ENCODE measurements at regions not wholly inside any gene's neighbourhood (a gene's known extent, or its start where the extent isn't known, plus 50 kb on each side); places are given as distances from the start of the nearest gene placed in this dataset.

DNA sequence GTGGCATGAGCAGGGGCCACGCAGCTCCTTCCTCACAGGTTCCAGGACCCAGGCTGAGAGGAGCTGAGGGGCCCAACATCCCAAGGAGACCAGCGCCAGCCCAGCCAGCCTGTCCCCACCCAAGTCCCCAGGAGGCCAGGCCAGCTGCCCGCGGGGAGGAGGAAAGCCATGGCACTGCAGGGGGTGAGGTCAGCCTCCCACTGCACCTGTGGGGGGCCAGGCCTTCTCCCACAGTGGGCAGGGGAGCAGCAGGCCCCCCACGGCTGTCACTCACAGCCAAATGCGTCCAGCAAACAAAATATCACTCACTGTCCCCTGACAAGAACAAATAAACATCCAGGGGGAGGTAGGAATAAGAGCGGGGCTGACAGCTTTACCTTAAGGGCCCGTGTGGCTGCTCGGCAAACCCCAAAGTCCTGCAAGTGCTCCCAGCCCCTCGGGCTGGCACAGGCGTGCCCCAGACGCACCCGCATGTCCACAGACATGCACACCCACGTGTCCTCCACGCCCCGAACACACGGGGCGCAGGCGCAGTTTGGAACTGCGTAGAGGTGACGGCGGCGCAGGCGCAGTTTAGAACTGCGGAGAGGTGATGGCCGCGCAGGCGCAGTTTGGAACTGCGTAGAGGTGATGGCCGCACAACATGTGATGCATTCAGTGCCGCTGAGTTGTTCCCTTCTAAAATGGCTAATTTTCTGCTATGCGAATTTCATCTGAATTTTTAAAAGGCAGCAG is 291.1 kb downstream of the FOXL1 start:
- H3K27me3 ChIP-seq (ENCODE audit: insufficient read depth, low read length), result no peaks in the 10 kb centered on the region
- no peaks in the 10 kb centered on the region for H3K4me1 ChIP-seq (ENCODE audit: insufficient read depth, low read length)
- H3K4me3 ChIP-seq (ENCODE audit: low read length), result no peak overlapping the region
- no peaks in the 10 kb centered on the region for H3K36me3 ChIP-seq (ENCODE audit: insufficient read depth, low read depth, low read length)
- H3K27ac ChIP-seq (ENCODE audit: low read length), result no peak overlapping the region
- H3K9me3 ChIP-seq (ENCODE audit: insufficient read depth, low read depth, low read length), result no peaks in the 10 kb centered on the region
- H3K9ac ChIP-seq (ENCODE audit: low read depth, low read length), result no peak overlapping the region

DNA sequence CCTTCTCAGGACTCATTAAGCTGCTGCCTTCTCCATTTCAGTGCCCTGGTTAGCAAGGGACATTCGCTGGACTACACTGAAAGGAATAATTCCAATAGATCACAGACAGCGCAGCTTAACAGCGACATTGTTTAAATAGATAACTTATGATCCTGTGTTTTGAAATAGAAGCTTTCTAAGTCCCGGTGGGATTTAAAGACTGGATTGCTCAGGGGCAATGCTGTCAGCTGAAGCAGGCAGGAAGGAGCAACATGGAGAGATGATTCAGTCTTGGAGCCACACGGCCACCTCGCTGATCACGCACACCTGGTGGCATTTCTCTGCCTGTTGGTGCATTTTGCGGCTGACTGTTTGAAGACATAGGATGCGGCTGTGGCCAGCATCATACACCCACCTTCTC is 292.0 kb downstream of the FOXL1 start:
- no peaks in the 10 kb centered on the region for H3K27me3 ChIP-seq (ENCODE audit: insufficient read depth, low read length)
- H3K27ac ChIP-seq (ENCODE audit: low read length), result no peak overlapping the region
- H3K9ac ChIP-seq (ENCODE audit: low read depth, low read length), result no peak overlapping the region
- no peak overlapping the region for H3K4me3 ChIP-seq (ENCODE audit: low read length)
- no peaks in the 10 kb centered on the region for H3K4me1 ChIP-seq (ENCODE audit: insufficient read depth, low read length)
- H3K36me3 ChIP-seq (ENCODE audit: insufficient read depth, low read depth, low read length), result no peaks in the 10 kb centered on the region
- H3K9me3 ChIP-seq (ENCODE audit: insufficient read depth, low read depth, low read length), result no peaks in the 10 kb centered on the region

- Histone ChIP-seq H3K4me1 (ENCODE audit: insufficient read depth, low read length) (no peaks in the 10 kb centered on the region), H3K27me3 (ENCODE audit: insufficient read depth, low read length) (no peaks in the 10 kb centered on the region), H3K27ac (ENCODE audit: low read length) (no peak overlapping the region), H3K9ac (ENCODE audit: low read depth, low read length) (no peak overlapping the region), H3K36me3 (ENCODE audit: insufficient read depth, low read depth, low read length) (no peaks in the 10 kb centered on the region), H3K4me3 (ENCODE audit: low read length) (no peak overlapping the region), H3K9me3 (ENCODE audit: insufficient read depth, low read depth, low read length) (no peaks in the 10 kb centered on the region)
These were observed 293.8 kb downstream of the FOXL1 start for GRCh38 chr16:86872131-86872530.

- no peaks in the 10 kb centered on the region for H3K4me1 ChIP-seq (ENCODE audit: insufficient read depth, low read length)
- no peak overlapping the region for H3K9ac ChIP-seq (ENCODE audit: low read depth, low read length)
- no peaks in the 10 kb centered on the region for H3K9me3 ChIP-seq (ENCODE audit: insufficient read depth, low read depth, low read length)
- H3K4me3 ChIP-seq (ENCODE audit: low read length), result no peak overlapping the region
- H3K27ac ChIP-seq (ENCODE audit: low read length), result no peak overlapping the region
- H3K36me3 ChIP-seq (ENCODE audit: insufficient read depth, low read depth, low read length), result no peaks in the 10 kb centered on the region
- no peaks in the 10 kb centered on the region for H3K27me3 ChIP-seq (ENCODE audit: insufficient read depth, low read length)
These were observed 294.5 kb downstream of the FOXL1 start for GRCh38 chr16:86872833-86873232.

- no peak overlapping the region for H3K27ac ChIP-seq (ENCODE audit: low read length)
- H3K4me3 ChIP-seq (ENCODE audit: low read length), result no peak overlapping the region
- H3K9ac ChIP-seq (ENCODE audit: low read depth, low read length), result no peak overlapping the region
- no peaks in the 10 kb centered on the region for H3K27me3 ChIP-seq (ENCODE audit: insufficient read depth, low read length)
- no peaks in the 10 kb centered on the region for H3K4me1 ChIP-seq (ENCODE audit: insufficient read depth, low read length)
- H3K36me3 ChIP-seq (ENCODE audit: insufficient read depth, low read depth, low read length), result no peaks in the 10 kb centered on the region
- H3K9me3 ChIP-seq (ENCODE audit: insufficient read depth, low read depth, low read length), result no peaks in the 10 kb centered on the region
These were observed 295.8 kb downstream of the FOXL1 start for GRCh38 chr16:86874141-86874540.

- Histone ChIP-seq H3K27me3 (ENCODE audit: insufficient read depth, low read length) (no peaks in the 10 kb centered on the region), H3K9ac (ENCODE audit: low read depth, low read length) (no peak overlapping the region), H3K4me1 (ENCODE audit: insufficient read depth, low read length) (no peaks in the 10 kb centered on the region), H3K4me3 (ENCODE audit: low read length) (no peak overlapping the region), H3K27ac (ENCODE audit: low read length) (no peak overlapping the region), H3K9me3 (ENCODE audit: insufficient read depth, low read depth, low read length) (no peaks in the 10 kb centered on the region), H3K36me3 (ENCODE audit: insufficient read depth, low read depth, low read length) (no peaks in the 10 kb centered on the region)
These were observed 298.1 kb downstream of the FOXL1 start for GRCh38 chr16:86876499-86876898.

GRCh38 chr16:86877108-86877507 is 298.8 kb downstream of the FOXL1 start:
- H3K4me3 ChIP-seq (ENCODE audit: low read length), result no peak overlapping the region
- no peak overlapping the region for H3K27ac ChIP-seq (ENCODE audit: low read length)
- H3K4me1 ChIP-seq (ENCODE audit: insufficient read depth, low read length), result no peaks in the 10 kb centered on the region
- no peaks in the 10 kb centered on the region for H3K27me3 ChIP-seq (ENCODE audit: insufficient read depth, low read length)
- H3K36me3 ChIP-seq (ENCODE audit: insufficient read depth, low read depth, low read length), result no peaks in the 10 kb centered on the region
- H3K9ac ChIP-seq (ENCODE audit: low read depth, low read length), result no peak overlapping the region
- no peaks in the 10 kb centered on the region for H3K9me3 ChIP-seq (ENCODE audit: insufficient read depth, low read depth, low read length)

GRCh38 chr16:86877835-86878234 is 299.5 kb downstream of the FOXL1 start:
- no peaks in the 10 kb centered on the region for H3K9me3 ChIP-seq (ENCODE audit: insufficient read depth, low read depth, low read length)
- H3K27ac ChIP-seq (ENCODE audit: low read length), result no peak overlapping the region

GRCh38 chr16:86878236-86879080 is 300.1 kb downstream of the FOXL1 start:
- H3K27me3 ChIP-seq (ENCODE audit: insufficient read depth, low read length), result no peaks in the 10 kb centered on the region
- H3K27ac ChIP-seq (ENCODE audit: low read length), result no peak overlapping the region
- no peaks in the 10 kb centered on the region for H3K36me3 ChIP-seq (ENCODE audit: insufficient read depth, low read depth, low read length)
- H3K9ac ChIP-seq (ENCODE audit: low read depth, low read length), result no peak overlapping the region
- H3K4me3 ChIP-seq (ENCODE audit: low read length), result no peak overlapping the region
- H3K4me1 ChIP-seq (ENCODE audit: insufficient read depth, low read length), result no peaks in the 10 kb centered on the region
- no peaks in the 10 kb centered on the region for H3K9me3 ChIP-seq (ENCODE audit: insufficient read depth, low read depth, low read length)

More at GRCh38 chr16:86877835-86878234, 299.5 kb downstream of the FOXL1 start:
- Histone ChIP-seq H3K4me3 (ENCODE audit: low read length) (no peak overlapping the region), H3K4me1 (ENCODE audit: insufficient read depth, low read length) (no peaks in the 10 kb centered on the region), H3K27me3 (ENCODE audit: insufficient read depth, low read length) (no peaks in the 10 kb centered on the region), H3K36me3 (ENCODE audit: insufficient read depth, low read depth, low read length) (no peaks in the 10 kb centered on the region), H3K9ac (ENCODE audit: low read depth, low read length) (no peak overlapping the region)

GRCh38 chr16:86879268-86879667 is 300.9 kb downstream of the FOXL1 start:
- Histone ChIP-seq H3K4me3 (ENCODE audit: low read length) (no peak overlapping the region), H3K27me3 (ENCODE audit: insufficient read depth, low read length) (no peaks in the 10 kb centered on the region), H3K9ac (ENCODE audit: low read depth, low read length) (no peak overlapping the region), H3K4me1 (ENCODE audit: insufficient read depth, low read length) (peaks cover 2% of the 10 kb centered on the region; the same call in 1 of the 2 replicates), H3K36me3 (ENCODE audit: insufficient read depth, low read depth, low read length) (no peaks in the 10 kb centered on the region), H3K27ac (ENCODE audit: low read length) (no peak overlapping the region), H3K9me3 (ENCODE audit: insufficient read depth, low read depth, low read length) (no peaks in the 10 kb centered on the region)

- Histone ChIP-seq H3K9me3 (ENCODE audit: insufficient read depth, low read depth, low read length) (no peaks in the 10 kb centered on the region), H3K4me1 (ENCODE audit: insufficient read depth, low read length) (peaks cover 4% of the 10 kb centered on the region; the same call in 1 of the 2 replicates), H3K36me3 (ENCODE audit: insufficient read depth, low read depth, low read length) (no peaks in the 10 kb centered on the region), H3K27me3 (ENCODE audit: insufficient read depth, low read length) (no peaks in the 10 kb centered on the region), H3K4me3 (ENCODE audit: low read length) (no peak overlapping the region), H3K27ac (ENCODE audit: low read length) (no peak overlapping the region), H3K9ac (ENCODE audit: low read depth, low read length) (no peak overlapping the region)
These were observed 302.2 kb downstream of the FOXL1 start for GRCh38 chr16:86880316-86881117.
